IMR-90 (cell line): ENCODE measurements at regions not wholly inside any gene's neighbourhood (a gene's known extent, or its start where the extent isn't known, plus 50 kb on each side); places are given as distances from the start of the nearest gene placed in this dataset.

Source experiments
- ATAC-seq: fragments of 200-7000 bp; cut with Tn5 transposase; 2 replicates; pipeline ENCODE4 v1.9.1; 2020; ENCODE audit warnings: low read depth, mild to moderate bottlenecking, moderate library complexity
- BruUV-seq: library from RNA; stranded (reverse); fragments of 400-500 nt; replicated peaks from 2 replicates; lab custom pipeline; 2021; lab: Mats Ljungman, UMichigan
- CTCF ChIA-PET: fragments of 300-600 bp; formaldehyde crosslinking; extraction: SDS; loops from one replicate; lab custom pipeline; 2021; ENCODE audit warnings: antibody characterized with exemption; lab: Yijun Ruan, JAX
- POLR2A ChIA-PET: fragments of 300-600 bp; sonication (Branson Sonifier 250); formaldehyde crosslinking; loops from one replicate; lab custom pipeline; 2022; ENCODE audit warnings: antibody characterized with exemption; ENCODE audit not compliant: unreplicated experiment; lab: Charles Lee
- DNase-seq: peaks from one replicate; pipeline ENCODE4 v3.0.0; 2013
- H2AFZ ChIP-seq: replicated peaks from 2 replicates; pipeline ENCODE3; 2013; ENCODE audit warnings: low read length, mild to moderate bottlenecking; ENCODE audit not compliant: poor library complexity
- H2AK5ac ChIP-seq: 2 replicates; pipeline ENCODE4 v1.6.1; 2013; ENCODE audit warnings: low read depth, low read length, inconsistent platforms
- H2AK9ac ChIP-seq: replicated peaks from 2 replicates; pipeline ENCODE3; 2013; ENCODE audit warnings: mild to moderate bottlenecking, low read depth, low read length, moderate library complexity; ENCODE audit not compliant: poor library complexity
- H2BK120ac ChIP-seq: 2 replicates; pipeline ENCODE4 v1.6.1; 2013; ENCODE audit warnings: low read depth, low read length, inconsistent platforms
- H2BK15ac ChIP-seq: 3 replicates; pipeline ENCODE4 v1.6.1; 2013; ENCODE audit warnings: low read depth, low read length, inconsistent platforms
- H2BK20ac ChIP-seq: 2 replicates; pipeline ENCODE4 v1.6.1; 2013; ENCODE audit warnings: low read depth, mild to moderate bottlenecking, inconsistent platforms, low read length, moderate library complexity
- H2BK5ac ChIP-seq: 2 replicates; pipeline ENCODE4 v1.6.1; 2013; ENCODE audit warnings: mild to moderate bottlenecking, low read depth, low read length, inconsistent platforms; ENCODE audit not compliant: poor library complexity, severe bottlenecking
- H3K14ac ChIP-seq: replicated peaks from 2 replicates; pipeline ENCODE4 v1.6.1; 2013; ENCODE audit warnings: low read depth, low read length, inconsistent platforms
- H3K18ac ChIP-seq: 2 replicates; pipeline ENCODE4 v1.6.1; 2013; ENCODE audit warnings: low read depth, low read length, control low read depth
- H3K23ac ChIP-seq: 2 replicates; pipeline ENCODE4 v1.6.1; 2013; ENCODE audit warnings: low read depth, low read length, inconsistent platforms
- H3K27ac ChIP-seq: 2 replicates; pipeline ENCODE4 v1.5.1; 2013; ENCODE audit warnings: mild to moderate bottlenecking, control low read depth, low read length; ENCODE audit not compliant: insufficient read depth
- H3K27me3 ChIP-seq: 2 replicates; pipeline ENCODE4 v1.6.1; 2013; ENCODE audit warnings: low read length; ENCODE audit not compliant: control insufficient read depth, insufficient read depth
- H3K36me3 ChIP-seq: 2 replicates; pipeline ENCODE4 v1.6.1; 2013; ENCODE audit warnings: low read length, mixed read lengths; ENCODE audit not compliant: control insufficient read depth, insufficient read depth
- H3K4ac ChIP-seq: 2 replicates; pipeline ENCODE4 v1.6.1; 2013; ENCODE audit warnings: low read depth, low read length, inconsistent platforms
- H3K4me1 ChIP-seq: 2 replicates; pipeline ENCODE4 v1.6.1; 2013; ENCODE audit warnings: low read length, mixed read lengths; ENCODE audit not compliant: control insufficient read depth, insufficient read depth
- H3K4me2 ChIP-seq: 2 replicates; pipeline ENCODE4 v1.6.1; 2013; ENCODE audit warnings: low read depth, mild to moderate bottlenecking, control low read depth, low read length, moderate library complexity
- H3K4me3 ChIP-seq: 2 replicates; pipeline ENCODE4 v1.5.1; 2013; ENCODE audit warnings: low read depth, mild to moderate bottlenecking, control low read depth, low read length, moderate library complexity; ENCODE audit not compliant: insufficient read depth
- H3K56ac ChIP-seq: 2 replicates; pipeline ENCODE4 v1.6.1; 2013; ENCODE audit warnings: low read length, inconsistent platforms; ENCODE audit not compliant: insufficient read depth; ENCODE audit errors: extremely low read depth
- H3K79me1 ChIP-seq, 2 experiments: 2 replicates each; pipeline ENCODE4 v1.6.1; 2013; ENCODE audit warnings: low read length in 2 of 2, inconsistent platforms in 1 of 2, low read depth in 1 of 2
- H3K9ac ChIP-seq: 2 replicates; pipeline ENCODE4 v1.6.1; 2013; ENCODE audit warnings: low read depth, low read length, control low read depth
- H3K9me1 ChIP-seq: 2 replicates; pipeline ENCODE4 v1.6.1; 2013; ENCODE audit warnings: low read length, inconsistent platforms; ENCODE audit not compliant: insufficient read depth
- H3K9me3 ChIP-seq: 2 replicates; pipeline ENCODE4 v1.6.1; 2013; ENCODE audit warnings: low read length; ENCODE audit not compliant: control insufficient read depth, insufficient read depth
- H4K20me1 ChIP-seq: 2 replicates; pipeline ENCODE4 v1.6.1; 2013; ENCODE audit warnings: low read length, inconsistent platforms; ENCODE audit not compliant: insufficient read depth
- H4K5ac ChIP-seq: 2 replicates; pipeline ENCODE4 v1.6.1; 2013; ENCODE audit warnings: mild to moderate bottlenecking, low read depth, low read length, control low read depth
- H4K8ac ChIP-seq, 2 experiments: 2 replicates each; pipeline ENCODE4 v1.6.1; 2013; ENCODE audit warnings: low read depth in 2 of 2, low read length in 2 of 2, control low read depth in 1 of 2, inconsistent platforms in 1 of 2
- H4K91ac ChIP-seq: 2 replicates; pipeline ENCODE4 v1.6.1; 2013; ENCODE audit warnings: low read depth, low read length, inconsistent platforms; ENCODE audit not compliant: insufficient read depth
- CHD1 ChIP-seq: IDR thresholded peaks from 2 replicates; pipeline ENCODE4 v1.6.1; 2012; ENCODE audit warnings: low read depth, low read length, improper control_type of control experiment
- FOS ChIP-seq: fragments of 150-350 bp; IDR thresholded peaks from 2 replicates; pipeline ENCODE4 v1.6.1; 2016; ENCODE audit warnings: low read depth, low read length
- MAFK ChIP-seq: IDR thresholded peaks from 2 replicates; pipeline ENCODE4 v1.6.1; 2012; ENCODE audit warnings: low read depth, low read length, improper control_type of control experiment
- MAZ ChIP-seq: IDR thresholded peaks from 2 replicates; pipeline ENCODE4 v1.6.1; 2012; ENCODE audit warnings: low read depth, mild to moderate bottlenecking, low read length, improper control_type of control experiment, moderate library complexity, borderline replicate concordance
- MXI1 ChIP-seq: IDR thresholded peaks from 2 replicates; pipeline ENCODE4 v1.6.1; 2012; ENCODE audit warnings: low read depth, mild to moderate bottlenecking, low read length, moderate library complexity, borderline replicate concordance
- NFE2L2 ChIP-seq: fragments of 150-350 bp; IDR thresholded peaks from 2 replicates; pipeline ENCODE4 v1.6.1; 2016; ENCODE audit warnings: low read depth, mild to moderate bottlenecking, low read length
- RAD21 ChIP-seq: IDR thresholded peaks from 2 replicates; pipeline ENCODE4 v1.6.1; 2012; ENCODE audit warnings: low read length, improper control_type of control experiment
- RCOR1 ChIP-seq: IDR thresholded peaks from 2 replicates; pipeline ENCODE4 v1.6.1; 2012; ENCODE audit warnings: mild to moderate bottlenecking, low read length, improper control_type of control experiment; ENCODE audit not compliant: insufficient replicate concordance
- SMC3 ChIP-seq: fragments of 150-350 bp; IDR thresholded peaks from 2 replicates; pipeline ENCODE4 v1.6.1; 2016; ENCODE audit warnings: low read depth, mild to moderate bottlenecking, antibody characterized with exemption, low read length, moderate library complexity
- WGBS, 2 experiments: methylation state at CpG; one replicate each; pipeline versions ENCODE4 v1.1.5 to v1.1.7; 2013; ENCODE audit warnings: missing lambda C conversion rate in 2 of 2; ENCODE audit not compliant: insufficient read length in 1 of 2; ENCODE audit errors: extremely low coverage in 2 of 2; 5-methylcytosine and 5-hydroxymethylcytosine counted together
- dilution Hi-C: fragments of 300-500 bp; cut with HindIII; formaldehyde crosslinking; loops from one replicate; pipeline ENCODE4 v1.14.3; 2018; ENCODE audit warnings: low sequenced_read_pairs; ENCODE audit not compliant: unreplicated experiment
- in situ Hi-C: fragments of 300-500 bp; cut with MboI; formaldehyde crosslinking; loops from 3 replicates; pipeline ENCODE4 v1.14.3; 2019; ENCODE audit warnings: low sequenced_read_pairs, inconsistent platforms, mixed read lengths
- intact Hi-C: fragments of 100-400 bp; cut with micrococcal nuclease; formaldehyde crosslinking; loops from 2 replicates; pipeline ENCODE4 v1.10.0; 2022
- TF ChIP-seq, protein P1 (sequence below): conservative IDR thresholded peaks from 2 replicates; pipeline ENCODE4 v1.5.1; 2012; ENCODE audit warnings: mild to moderate bottlenecking, low read depth, low read length, improper control_type of control experiment

DNA sequence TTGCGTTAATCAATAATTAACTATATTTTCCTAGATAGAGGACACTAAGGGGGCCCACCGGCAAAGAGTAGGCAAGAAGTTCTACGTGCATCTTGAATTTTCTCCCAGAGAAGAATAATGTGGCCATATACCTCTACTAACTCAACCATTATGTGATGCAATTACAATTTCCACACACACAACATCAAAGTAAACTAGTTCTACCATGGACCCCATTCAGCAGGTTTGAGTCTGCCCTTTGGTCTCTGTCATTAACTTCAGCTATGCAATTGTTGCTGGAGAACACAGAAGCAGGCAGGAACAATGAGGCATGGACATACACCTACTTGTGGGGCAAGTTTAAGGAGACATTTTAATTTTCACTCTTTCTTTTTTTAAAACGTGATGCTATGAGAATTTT lies 705.9 kb downstream of the PDCD6IP start:
- no peak overlapping the region for H4K8ac ChIP-seq
- H2AFZ ChIP-seq, result no peak overlapping the region
- H2BK5ac ChIP-seq, result no peak overlapping the region
- H3K9ac ChIP-seq, result no peak overlapping the region
- peaks cover 7% of the 10 kb centered on the region for H3K9me3 ChIP-seq
- H2BK120ac ChIP-seq, result no peak overlapping the region
- no CpG with 5 or more reads among the region's 4 CpGs for WGBS, 2 experiments
- dilution Hi-C loops, result no loop called here
- no peak overlapping the region for H3K56ac ChIP-seq
- H3K4me3 ChIP-seq, result no peak overlapping the region
- no peaks in the 10 kb centered on the region for H3K27me3 ChIP-seq
- no peak overlapping the region for H4K5ac ChIP-seq
- H4K20me1 ChIP-seq, result no peaks in the 10 kb centered on the region
- no peak overlapping the region for H3K14ac ChIP-seq
- in situ Hi-C loops, result no loop called here
- H3K9me1 ChIP-seq, result no peaks in the 10 kb centered on the region
- H3K36me3 ChIP-seq, result no peaks in the 10 kb centered on the region
- ChIA-PET CTCF (no interaction called here), POLR2A (interaction anchor here (0.6 kb wide), 1 partner anchor 62 kb away, joined by 3 read pairs; no protein-coding TSS in a partner anchor)
- H3K4me2 ChIP-seq, result no peak overlapping the region
- H2BK20ac ChIP-seq, result no peak overlapping the region
- TF ChIP-seq RCOR1, result no peak
- TF ChIP-seq, protein P1, sequence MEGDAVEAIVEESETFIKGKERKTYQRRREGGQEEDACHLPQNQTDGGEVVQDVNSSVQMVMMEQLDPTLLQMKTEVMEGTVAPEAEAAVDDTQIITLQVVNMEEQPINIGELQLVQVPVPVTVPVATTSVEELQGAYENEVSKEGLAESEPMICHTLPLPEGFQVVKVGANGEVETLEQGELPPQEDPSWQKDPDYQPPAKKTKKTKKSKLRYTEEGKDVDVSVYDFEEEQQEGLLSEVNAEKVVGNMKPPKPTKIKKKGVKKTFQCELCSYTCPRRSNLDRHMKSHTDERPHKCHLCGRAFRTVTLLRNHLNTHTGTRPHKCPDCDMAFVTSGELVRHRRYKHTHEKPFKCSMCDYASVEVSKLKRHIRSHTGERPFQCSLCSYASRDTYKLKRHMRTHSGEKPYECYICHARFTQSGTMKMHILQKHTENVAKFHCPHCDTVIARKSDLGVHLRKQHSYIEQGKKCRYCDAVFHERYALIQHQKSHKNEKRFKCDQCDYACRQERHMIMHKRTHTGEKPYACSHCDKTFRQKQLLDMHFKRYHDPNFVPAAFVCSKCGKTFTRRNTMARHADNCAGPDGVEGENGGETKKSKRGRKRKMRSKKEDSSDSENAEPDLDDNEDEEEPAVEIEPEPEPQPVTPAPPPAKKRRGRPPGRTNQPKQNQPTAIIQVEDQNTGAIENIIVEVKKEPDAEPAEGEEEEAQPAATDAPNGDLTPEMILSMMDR, result no peak
- no peak for TF ChIP-seq RAD21
- TF ChIP-seq NFE2L2, result no peak
- TF ChIP-seq MAZ, result no peak
- no peak for TF ChIP-seq SMC3
- TF ChIP-seq CHD1, result no peak
- TF ChIP-seq MXI1, result no peak
- TF ChIP-seq MAFK, result no peak
- no peak for TF ChIP-seq FOS
- no TSS peak for BruUV-seq
- no peaks in the 10 kb centered on the region for H3K79me1 ChIP-seq
- no peak overlapping the region for H2AK9ac ChIP-seq
- no peak overlapping the region for H2BK15ac ChIP-seq
- intact Hi-C loops, result no loop called here
- no peaks in the 10 kb centered on the region for H3K4me1 ChIP-seq
- H2AK5ac ChIP-seq, result no peak overlapping the region
- H3K27ac ChIP-seq, result no peak overlapping the region
- ATAC-seq, result no peak
- DNase-seq, result no peak
- H3K4ac ChIP-seq, result no peak overlapping the region
- no peak overlapping the region for H4K91ac ChIP-seq
- H3K23ac ChIP-seq, result no peak overlapping the region
- no peak overlapping the region for H3K18ac ChIP-seq
